ENCODE measurements at regions not wholly inside any gene's neighbourhood (a gene's known extent, or its start where the extent isn't known, plus 50 kb on each side); places are given as distances from the start of the nearest gene placed in this dataset.

DNA sequence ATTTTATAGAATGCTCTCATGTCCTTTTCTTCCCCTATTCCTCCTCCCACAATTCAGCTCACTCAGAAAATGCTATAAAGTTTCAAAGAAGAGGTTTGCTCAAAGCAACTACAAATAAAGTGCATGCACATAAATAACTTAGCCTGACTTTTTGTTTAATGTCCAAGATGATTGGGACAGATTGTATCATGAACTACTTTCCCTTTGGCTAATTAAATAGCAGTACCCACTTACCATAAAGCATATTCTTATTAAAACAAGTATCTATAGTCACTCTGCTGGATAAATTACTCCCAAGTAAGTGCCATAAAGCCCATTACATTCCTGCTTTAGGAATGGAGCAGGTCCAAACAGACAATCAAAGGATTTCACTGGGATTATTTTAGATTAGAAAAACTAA lies 576.0 kb downstream of the LMO4 start:
- Mint-ChIP-seq H3K27ac (ENCODE audit: unreplicated experiment) (no peak overlapping the region), H3K27me3 (ENCODE audit: low read depth) (no peaks in the 10 kb centered on the region), H3K4me3 (no peak overlapping the region), H3K36me3 (ENCODE audit: low read depth) (no peaks in the 10 kb centered on the region), H3K4me1 (peaks cover 10% of the 10 kb centered on the region), H3K9me3 (no peaks in the 10 kb centered on the region)
- TF ChIP-seq, protein P1, sequence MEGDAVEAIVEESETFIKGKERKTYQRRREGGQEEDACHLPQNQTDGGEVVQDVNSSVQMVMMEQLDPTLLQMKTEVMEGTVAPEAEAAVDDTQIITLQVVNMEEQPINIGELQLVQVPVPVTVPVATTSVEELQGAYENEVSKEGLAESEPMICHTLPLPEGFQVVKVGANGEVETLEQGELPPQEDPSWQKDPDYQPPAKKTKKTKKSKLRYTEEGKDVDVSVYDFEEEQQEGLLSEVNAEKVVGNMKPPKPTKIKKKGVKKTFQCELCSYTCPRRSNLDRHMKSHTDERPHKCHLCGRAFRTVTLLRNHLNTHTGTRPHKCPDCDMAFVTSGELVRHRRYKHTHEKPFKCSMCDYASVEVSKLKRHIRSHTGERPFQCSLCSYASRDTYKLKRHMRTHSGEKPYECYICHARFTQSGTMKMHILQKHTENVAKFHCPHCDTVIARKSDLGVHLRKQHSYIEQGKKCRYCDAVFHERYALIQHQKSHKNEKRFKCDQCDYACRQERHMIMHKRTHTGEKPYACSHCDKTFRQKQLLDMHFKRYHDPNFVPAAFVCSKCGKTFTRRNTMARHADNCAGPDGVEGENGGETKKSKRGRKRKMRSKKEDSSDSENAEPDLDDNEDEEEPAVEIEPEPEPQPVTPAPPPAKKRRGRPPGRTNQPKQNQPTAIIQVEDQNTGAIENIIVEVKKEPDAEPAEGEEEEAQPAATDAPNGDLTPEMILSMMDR (conservative IDR thresholded peaks at IDR 0.05): no peak
- DNase-seq (ENCODE audit: low read depth, low spot score): no peak

DNA sequence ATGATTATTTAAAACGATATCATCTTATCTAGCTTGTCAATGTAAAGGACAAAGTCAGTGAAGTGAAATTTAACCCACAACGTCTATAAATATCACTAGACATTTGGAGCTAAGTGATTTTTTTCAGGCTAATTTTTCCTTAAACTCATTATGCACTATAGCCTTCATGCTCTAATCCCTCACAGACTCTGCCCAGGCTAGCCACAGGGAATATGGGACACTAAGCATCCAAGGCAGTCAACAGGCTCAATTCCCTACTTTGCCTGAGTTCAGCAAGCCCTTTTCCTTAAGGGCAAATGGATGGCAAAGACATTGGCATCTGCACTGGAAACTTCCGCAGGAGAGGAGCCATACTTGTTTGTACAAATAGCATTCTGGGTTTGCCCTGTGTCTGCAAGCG lies 577.0 kb downstream of the LMO4 start:
- Mint-ChIP-seq H3K27ac (ENCODE audit: unreplicated experiment) (no peak overlapping the region), H3K36me3 (ENCODE audit: low read depth) (no peaks in the 10 kb centered on the region), H3K4me1 (peaks cover 10% of the 10 kb centered on the region), H3K27me3 (ENCODE audit: low read depth) (no peaks in the 10 kb centered on the region), H3K9me3 (no peaks in the 10 kb centered on the region), H3K4me3 (no peak overlapping the region)
- TF ChIP-seq, protein P1 (conservative IDR thresholded peaks at IDR 0.05): no peak
- DNase-seq (ENCODE audit: low read depth, low spot score): no peak

DNA sequence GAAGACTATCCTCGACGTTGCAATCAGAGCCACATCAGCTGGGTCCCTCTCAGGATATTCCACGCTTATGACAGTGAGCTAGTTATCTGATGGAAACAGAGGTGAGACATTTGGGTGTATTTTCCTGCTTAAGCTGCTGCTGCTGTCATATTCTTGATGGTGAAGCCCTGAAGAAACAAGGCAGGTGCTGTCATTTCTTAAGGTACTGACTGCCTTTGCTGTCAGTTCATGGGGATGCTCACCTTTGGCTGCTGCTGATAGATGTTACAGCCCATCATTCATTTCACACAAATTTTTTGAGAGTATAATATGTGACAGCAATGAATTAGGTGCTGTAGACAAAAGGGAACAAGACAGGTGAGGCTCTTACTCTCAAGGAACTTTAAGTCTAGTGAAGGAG lies 577.4 kb downstream of the LMO4 start:
- DNase-seq (ENCODE audit: low read depth, low spot score): no peak
- Mint-ChIP-seq H3K36me3 (ENCODE audit: low read depth) (no peaks in the 10 kb centered on the region), H3K4me1 (peaks cover 10% of the 10 kb centered on the region), H3K9me3 (no peaks in the 10 kb centered on the region), H3K27ac (ENCODE audit: unreplicated experiment) (no peak overlapping the region), H3K27me3 (ENCODE audit: low read depth) (no peaks in the 10 kb centered on the region), H3K4me3 (no peak overlapping the region)
- TF ChIP-seq, protein P1 (conservative IDR thresholded peaks at IDR 0.05): no peak

DNA sequence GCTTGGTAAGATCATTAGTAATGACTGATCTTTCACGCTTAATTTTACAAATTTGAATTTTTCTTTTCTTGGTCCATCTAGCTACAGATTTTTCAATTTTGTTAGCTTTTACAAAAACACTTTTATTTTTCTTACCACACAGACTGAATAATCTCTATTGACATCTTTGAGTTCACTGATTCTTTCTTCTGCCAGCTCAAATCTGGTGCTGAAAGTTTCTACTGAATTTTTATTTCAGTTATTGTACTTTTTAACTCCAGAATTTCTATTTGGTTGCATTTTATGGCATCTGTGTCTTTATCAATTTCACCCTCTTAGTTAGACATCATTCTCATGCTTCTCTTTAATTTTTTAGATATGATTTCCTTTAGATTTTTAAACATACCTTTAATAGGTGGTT lies 584.7 kb downstream of the LMO4 start:
- Mint-ChIP-seq H3K27ac (ENCODE audit: unreplicated experiment) (no peak overlapping the region), H3K9me3 (peaks cover 2% of the 10 kb centered on the region), H3K4me3 (no peak overlapping the region), H3K4me1 (no peaks in the 10 kb centered on the region), H3K36me3 (ENCODE audit: low read depth) (peaks cover 12% of the 10 kb centered on the region), H3K27me3 (ENCODE audit: low read depth) (no peaks in the 10 kb centered on the region)
- no peak for DNase-seq (ENCODE audit: low read depth, low spot score)
- TF ChIP-seq, protein P1 (conservative IDR thresholded peaks at IDR 0.05): no peak

DNA sequence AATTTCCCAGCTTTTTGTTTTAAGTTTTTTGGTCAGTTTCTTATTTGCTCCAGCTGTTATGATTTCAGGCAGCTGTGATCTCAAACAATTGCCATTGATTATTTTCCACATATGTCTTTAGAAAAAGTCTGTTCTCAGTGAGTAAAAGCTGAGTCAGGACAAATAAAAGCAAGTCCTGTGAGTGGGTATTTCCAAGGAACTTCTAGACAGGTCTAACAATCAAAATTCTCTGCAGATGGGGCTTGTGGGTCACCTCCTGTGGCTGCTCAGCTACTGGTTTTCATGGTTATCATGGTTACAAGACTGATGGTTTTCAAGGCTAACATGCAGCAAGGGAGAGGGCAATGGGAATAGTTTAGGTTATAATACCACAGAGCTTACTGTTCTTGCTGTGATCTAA lies 585.7 kb downstream of the LMO4 start:
- DNase-seq (ENCODE audit: low read depth, low spot score): no peak
- TF ChIP-seq, protein P1 (conservative IDR thresholded peaks at IDR 0.05): no peak
- no peak overlapping the region for H3K4me3 Mint-ChIP-seq
- H3K9me3 Mint-ChIP-seq: peaks cover 2% of the 10 kb centered on the region
- H3K27ac Mint-ChIP-seq (ENCODE audit: unreplicated experiment): no peak overlapping the region
- H3K27me3 Mint-ChIP-seq (ENCODE audit: low read depth): no peaks in the 10 kb centered on the region
- no peaks in the 10 kb centered on the region for H3K4me1 Mint-ChIP-seq
- peaks cover 12% of the 10 kb centered on the region for H3K36me3 Mint-ChIP-seq (ENCODE audit: low read depth)

DNA sequence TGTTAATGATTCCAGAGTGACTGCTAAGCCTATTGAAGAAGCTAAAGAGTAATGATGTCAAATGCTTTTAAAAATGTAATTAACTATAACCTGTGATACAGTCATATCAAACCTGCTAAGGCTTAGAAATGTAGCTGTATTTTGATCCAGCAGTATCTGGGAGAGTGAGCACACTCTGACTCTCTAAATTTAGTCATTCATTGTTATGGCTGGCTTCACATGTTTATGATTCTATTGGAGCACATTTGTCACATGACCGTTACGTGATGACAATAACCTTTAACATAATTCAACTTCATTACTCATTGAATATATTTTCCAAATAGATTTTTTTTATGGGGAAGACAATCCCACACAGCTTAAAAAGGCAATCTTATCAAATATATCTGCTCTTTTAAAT lies 587.1 kb downstream of the LMO4 start:
- Mint-ChIP-seq H3K4me3 (no peak overlapping the region), H3K4me1 (no peaks in the 10 kb centered on the region), H3K27ac (ENCODE audit: unreplicated experiment) (no peak overlapping the region), H3K36me3 (ENCODE audit: low read depth) (peaks cover 12% of the 10 kb centered on the region), H3K9me3 (peaks cover 2% of the 10 kb centered on the region), H3K27me3 (ENCODE audit: low read depth) (no peaks in the 10 kb centered on the region)
- no peak for DNase-seq (ENCODE audit: low read depth, low spot score)
- TF ChIP-seq, protein P1 (conservative IDR thresholded peaks at IDR 0.05): no peak
